ENCODE measurements at regions not wholly inside any gene's neighbourhood (a gene's known extent, or its start where the extent isn't known, plus 50 kb on each side); places are given as distances from the start of the nearest gene placed in this dataset.

GRCh38 chr22:48586799-48587185 lies 1240.9 kb downstream of the BRD1 start:
- TF ChIP-seq POLR2AphosphoS5 (IDR thresholded peaks at IDR 0.05; ENCODE audit: low read depth, low read length) (no peak), POLR2A (IDR thresholded peaks at IDR 0.05; ENCODE audit: low read depth, low read length) (no peak), TAF1 (IDR thresholded peaks at IDR 0.05; ENCODE audit: low read depth, low read length) (no peak), SPI1 (IDR thresholded peaks at IDR 0.05; ENCODE audit: low read depth, low read length) (no peak), PAX5 (IDR thresholded peaks at IDR 0.05; ENCODE audit: insufficient read depth, low read length, severe bottlenecking) (no peak), POU2F2 (IDR thresholded peaks at IDR 0.05; ENCODE audit: low read depth, low read length) (no peak)

All from GM12891 (cell line).